H1 (cell line): ENCODE measurements at regions not wholly inside any gene's neighbourhood (a gene's known extent, or its start where the extent isn't known, plus 50 kb on each side); places are given as distances from the start of the nearest gene placed in this dataset.

Experiments
- CTCF ChIA-PET: fragments of 300-600 bp; sonication (Branson Sonifier 250); formaldehyde crosslinking; loops from one replicate; lab custom pipeline; 2021; ENCODE audit not compliant: partially characterized antibody; lab: Charles Lee
- POLR2A ChIA-PET: fragments of 300-600 bp; sonication (Branson Sonifier 250); formaldehyde crosslinking; loops from one replicate; lab custom pipeline; 2021; ENCODE audit warnings: inconsistent platforms; ENCODE audit not compliant: partially characterized antibody; lab: Charles Lee
- DNase-seq, 2 experiments: peaks; one replicate each; pipeline versions ENCODE4 v3.0.0 to v3.0.0-alpha.2; 2010 to 2022; ENCODE audit warnings: low spot score in 2 of 2, low read depth in 1 of 2, mixed read lengths in 1 of 2
- FAIRE-seq: peaks from 2 replicates; lab custom pipeline; 2011; peaks lifted over from hg19 to GRCh38; lab: Jason Lieb, UNC
- H2AFZ ChIP-seq: 2 replicates; pipeline ENCODE4 v1.8.1; 2012; ENCODE audit warnings: low read length, inconsistent platforms
- H2AK5ac ChIP-seq: 2 replicates; pipeline ENCODE4 v1.6.1; 2013; ENCODE audit warnings: low read depth, low read length
- H2BK120ac ChIP-seq: replicated peaks from 2 replicates; pipeline ENCODE3; 2013; ENCODE audit warnings: low read depth, low read length, inconsistent platforms
- H2BK12ac ChIP-seq: 2 replicates; pipeline ENCODE4 v1.6.1; 2013; ENCODE audit warnings: low read depth, low read length
- H2BK15ac ChIP-seq: 2 replicates; pipeline ENCODE4 v1.6.1; 2013; ENCODE audit warnings: low read length
- H2BK20ac ChIP-seq: 2 replicates; pipeline ENCODE4 v1.6.1; 2013; ENCODE audit warnings: low read length
- H2BK5ac ChIP-seq: 2 replicates; pipeline ENCODE4 v1.6.1; 2013; ENCODE audit warnings: low read depth, low read length
- H3K14ac ChIP-seq: 2 replicates; pipeline ENCODE4 v1.6.1; 2013; ENCODE audit warnings: inconsistent platforms; ENCODE audit not compliant: insufficient read length
- H3K18ac ChIP-seq: 2 replicates; pipeline ENCODE4 v1.6.1; 2013; ENCODE audit warnings: low read length; ENCODE audit errors: extremely low read depth
- H3K23ac ChIP-seq: 2 replicates; pipeline ENCODE4 v1.6.1; 2013; ENCODE audit warnings: inconsistent platforms; ENCODE audit not compliant: insufficient read length
- H3K23me2 ChIP-seq: 2 replicates; pipeline ENCODE4 v1.6.1; 2013; ENCODE audit warnings: low read depth, low read length
- H3K27ac ChIP-seq: 2 replicates; pipeline ENCODE4 v1.6.1; 2011; ENCODE audit warnings: low read depth, low read length, inconsistent platforms
- H3K27me3 ChIP-seq, 4 experiments: replicated peaks in 1 of 4; 1 replicate in 1 of 4; 2 replicates in 3 of 4; pipeline versions ENCODE4 v1.6.1 to v1.8.1; 2011 to 2013; ENCODE audit warnings: low read length in 3 of 4, mild to moderate bottlenecking in 3 of 4, inconsistent platforms in 2 of 4, mixed read lengths in 2 of 4, moderate library complexity in 1 of 4; ENCODE audit not compliant: control insufficient read depth in 3 of 4, insufficient read depth in 3 of 4; ENCODE audit errors: extremely low read depth in 1 of 4
- H3K36me3 ChIP-seq, 4 experiments: 2 replicates each; pipeline versions ENCODE4 v1.6.1 to v1.8.1; 2011 to 2013; ENCODE audit warnings: mild to moderate bottlenecking in 4 of 4, low read length in 3 of 4, moderate library complexity in 2 of 4, control low read depth in 1 of 4, inconsistent platforms in 1 of 4; ENCODE audit not compliant: insufficient read depth in 4 of 4, control insufficient read depth in 2 of 4
- H3K4ac ChIP-seq: replicated peaks from 2 replicates; pipeline ENCODE3; 2013; ENCODE audit warnings: low read length, low read depth, mixed read lengths, inconsistent platforms; ENCODE audit not compliant: insufficient read length
- H3K4me1 ChIP-seq, 4 experiments: replicated peaks in 1 of 4; 1 replicate in 1 of 4; 2 replicates in 3 of 4; pipeline versions ENCODE4 v1.6.1 to v1.8.1; 2011 to 2013; ENCODE audit warnings: low read length in 3 of 4, inconsistent platforms in 2 of 4, mixed read lengths in 1 of 4; ENCODE audit not compliant: insufficient read depth in 4 of 4, control insufficient read depth in 3 of 4
- H3K4me2 ChIP-seq, 2 experiments: 2 replicates each; pipeline versions ENCODE4 v1.6.1 to v1.8.1; 2011 to 2013; ENCODE audit warnings: low read depth in 2 of 2, low read length in 2 of 2, control low read depth in 1 of 2, inconsistent platforms in 1 of 2, mild to moderate bottlenecking in 1 of 2; ENCODE audit not compliant: insufficient read depth in 1 of 2
- H3K4me3 ChIP-seq, 4 experiments: fragments of 200-600, 300-600 bp in 1 of 4; sonication (generic), shearing (Covaris generic), sonication (Bioruptor Twin) in 1 of 4; 2 replicates each; pipeline versions ENCODE4 v1.5.1 to v1.8.1; 2011 to 2016; ENCODE audit warnings: low read length in 4 of 4, low read depth in 3 of 4, control low read depth in 2 of 4, inconsistent platforms in 2 of 4, mild to moderate bottlenecking in 2 of 4, mixed read lengths in 1 of 4, moderate library complexity in 1 of 4; ENCODE audit not compliant: insufficient read depth in 2 of 4; ENCODE audit errors: extremely low read depth in 1 of 4
- H3K56ac ChIP-seq: replicated peaks from 2 replicates; pipeline ENCODE3; 2013; ENCODE audit warnings: low read depth, mild to moderate bottlenecking, mixed read lengths, low read length, inconsistent platforms; ENCODE audit not compliant: insufficient read length
- H3K79me1 ChIP-seq: 2 replicates; pipeline ENCODE4 v1.6.1; 2013; ENCODE audit warnings: low read depth, low read length, control low read depth
- H3K79me2 ChIP-seq, 2 experiments: 2 replicates each; pipeline versions ENCODE4 v1.6.1 to v1.8.1; 2012 to 2013; ENCODE audit warnings: low read length in 2 of 2, mild to moderate bottlenecking in 2 of 2, inconsistent platforms in 1 of 2; ENCODE audit not compliant: insufficient read depth in 2 of 2, control insufficient read depth in 1 of 2
- H3K9ac ChIP-seq, 4 experiments: replicated peaks in 1 of 4; 1 replicate in 1 of 4; 2 replicates in 3 of 4; pipeline versions ENCODE4 v1.6.1 to v1.8.1; 2011 to 2013; ENCODE audit warnings: low read depth in 3 of 4, low read length in 3 of 4, control low read depth in 2 of 4, mild to moderate bottlenecking in 2 of 4, moderate library complexity in 2 of 4, inconsistent platforms in 1 of 4; ENCODE audit errors: extremely low read depth in 1 of 4
- H3K9me3 ChIP-seq, 2 experiments: 2 replicates each; pipeline versions ENCODE4 v1.6.1 to v1.8.1; 2012 to 2013; ENCODE audit warnings: mild to moderate bottlenecking in 2 of 2, moderate library complexity in 2 of 2, control low read depth in 1 of 2, inconsistent platforms in 1 of 2, low read depth in 1 of 2, low read length in 1 of 2, mixed read lengths in 1 of 2; ENCODE audit not compliant: insufficient read depth in 2 of 2
- H4K20me1 ChIP-seq, 2 experiments: replicated peaks in 1 of 2; 2 replicates each; pipeline versions ENCODE3 to v1.8.1; 2011 to 2013; ENCODE audit warnings: inconsistent platforms in 2 of 2, low read length in 2 of 2, mild to moderate bottlenecking in 1 of 2; ENCODE audit not compliant: insufficient read depth in 2 of 2, control insufficient read depth in 1 of 2
- H4K5ac ChIP-seq: 2 replicates; pipeline ENCODE4 v1.6.1; 2013; ENCODE audit warnings: low read length, low read depth, mixed read lengths, inconsistent platforms; ENCODE audit not compliant: insufficient read length
- H4K8ac ChIP-seq: 2 replicates; pipeline ENCODE4 v1.8.0; 2013; ENCODE audit warnings: mild to moderate bottlenecking, moderate library complexity, low read length, inconsistent platforms; ENCODE audit not compliant: insufficient read depth; ENCODE audit errors: extremely low read depth
- H4K91ac ChIP-seq: replicated peaks from 2 replicates; pipeline ENCODE3; 2013; ENCODE audit warnings: low read length, mixed read lengths, inconsistent platforms; ENCODE audit not compliant: insufficient read length
- NRF1 ChIP-seq: IDR thresholded peaks from 2 replicates; pipeline ENCODE4 v1.6.1; 2011; ENCODE audit warnings: mild to moderate bottlenecking, low read depth, low read length, improper control_type of control experiment
- WGBS, 2 experiments: shearing (Covaris generic) in 1 of 2; methylation state at CpG; one replicate each; pipeline versions ENCODE4 v1.1.6 to v1.1.7; 2013 to 2015; ENCODE audit warnings: low lambda C conversion rate in 2 of 2, mixed read lengths in 2 of 2, inconsistent platforms in 1 of 2, low coverage in 1 of 2, missing lambda C conversion rate in 1 of 2; ENCODE audit not compliant: insufficient replicate concordance in 2 of 2, insufficient coverage in 1 of 2, insufficient read length in 1 of 2; ENCODE audit errors: extremely low coverage in 1 of 2, missing lambda C conversion rate in 1 of 2; 5-methylcytosine and 5-hydroxymethylcytosine counted together

- Histone ChIP-seq H2BK15ac (no peak overlapping the region), H3K4me2 (no peak overlapping the region), H3K79me1 (no peaks in the 10 kb centered on the region), H4K91ac (no peak overlapping the region), H3K9me3 (no peaks in the 10 kb centered on the region), H3K18ac (no peak overlapping the region), H4K8ac (no peak overlapping the region), H3K23ac (no peak overlapping the region), H3K4me1 (peaks cover 0 to 9% (median 1%) of the 10 kb centered on the region in 4 experiments; a peak in 2 of 7 replicates), H3K27me3 (peaks cover 0 to 1% (median under 1%) of the 10 kb centered on the region in 4 experiments; a peak in 5 of 7 replicates), H4K5ac (no peak overlapping the region), H2BK5ac (no peak overlapping the region), H2BK12ac (no peak overlapping the region), H2AFZ (no peak overlapping the region), H3K4ac (no peak overlapping the region), H2BK120ac (no peak overlapping the region), H4K20me1 (no peaks in the 10 kb centered on the region), H3K36me3 (no peaks in the 10 kb centered on the region), H3K79me2 (no peaks in the 10 kb centered on the region), H3K27ac (no peak overlapping the region), H3K4me3 (no peak overlapping the region), H3K9ac (no peak overlapping the region), H2AK5ac (no peak overlapping the region), H2BK20ac (no peak overlapping the region), H3K14ac (no peak overlapping the region), H3K56ac (no peak overlapping the region), H3K23me2 (no peaks in the 10 kb centered on the region; the same call in 1 of the 2 replicates)
- DNase-seq (no peak), FAIRE-seq (no peak)
- ChIA-PET POLR2A (no interaction called here), CTCF (no interaction called here)
- 78% methylated on average over 1 of the region's 1 CpG; no CpG with 5 or more reads in 1 of the 2 experiments for WGBS, 2 experiments
- TF ChIP-seq NRF1 = no peak
Observed at GRCh38 chr16:51621610-51622009, 470.5 kb upstream of the SALL1 start.
